ENCODE measurements at regions not wholly inside any gene's neighbourhood (a gene's known extent, or its start where the extent isn't known, plus 50 kb on each side); places are given as distances from the start of the nearest gene placed in this dataset.
A peak's percentile ranks its signal among the peaks of the same experiment; 100 is the strongest.

DNA sequence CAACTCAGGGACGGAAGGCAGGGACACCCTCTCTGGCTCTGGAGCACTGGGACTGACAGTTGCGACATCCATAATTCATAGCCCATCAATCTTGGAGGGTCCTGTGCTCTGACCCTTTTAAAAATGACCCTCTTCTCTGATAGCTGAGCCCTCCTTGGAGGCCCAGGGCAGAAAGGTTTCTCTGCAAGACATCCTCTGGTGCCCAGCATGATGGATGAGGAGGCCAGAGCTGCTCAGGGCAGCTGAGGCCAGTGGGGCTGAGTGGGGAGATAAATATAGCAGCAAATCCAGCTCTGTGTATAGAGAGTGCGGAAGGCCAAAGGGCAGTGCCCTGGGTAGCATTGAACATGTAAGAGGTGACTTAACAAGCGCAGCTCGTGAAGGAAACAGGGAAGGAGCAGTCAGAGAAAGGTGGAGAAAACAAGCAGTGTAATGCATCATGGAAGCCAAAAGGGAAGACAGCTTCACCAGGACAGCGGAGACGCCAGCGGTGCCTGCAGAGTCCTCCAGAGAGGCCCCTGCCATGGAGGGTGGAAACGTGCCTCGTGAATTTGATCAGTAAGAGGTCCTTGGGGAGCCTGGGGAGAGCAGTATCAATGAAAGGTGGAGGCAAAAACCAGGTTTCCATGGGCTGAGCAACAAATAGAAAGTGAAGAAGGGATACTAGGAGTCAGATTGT, 50.4 kb upstream of the FMOD start:
- DNase-seq (ENCODE audit: low spot score) (no peak), ATAC-seq (ENCODE audit: low FRiP score) (peak; percentile 42)
- TF ChIP-seq, protein P1, sequence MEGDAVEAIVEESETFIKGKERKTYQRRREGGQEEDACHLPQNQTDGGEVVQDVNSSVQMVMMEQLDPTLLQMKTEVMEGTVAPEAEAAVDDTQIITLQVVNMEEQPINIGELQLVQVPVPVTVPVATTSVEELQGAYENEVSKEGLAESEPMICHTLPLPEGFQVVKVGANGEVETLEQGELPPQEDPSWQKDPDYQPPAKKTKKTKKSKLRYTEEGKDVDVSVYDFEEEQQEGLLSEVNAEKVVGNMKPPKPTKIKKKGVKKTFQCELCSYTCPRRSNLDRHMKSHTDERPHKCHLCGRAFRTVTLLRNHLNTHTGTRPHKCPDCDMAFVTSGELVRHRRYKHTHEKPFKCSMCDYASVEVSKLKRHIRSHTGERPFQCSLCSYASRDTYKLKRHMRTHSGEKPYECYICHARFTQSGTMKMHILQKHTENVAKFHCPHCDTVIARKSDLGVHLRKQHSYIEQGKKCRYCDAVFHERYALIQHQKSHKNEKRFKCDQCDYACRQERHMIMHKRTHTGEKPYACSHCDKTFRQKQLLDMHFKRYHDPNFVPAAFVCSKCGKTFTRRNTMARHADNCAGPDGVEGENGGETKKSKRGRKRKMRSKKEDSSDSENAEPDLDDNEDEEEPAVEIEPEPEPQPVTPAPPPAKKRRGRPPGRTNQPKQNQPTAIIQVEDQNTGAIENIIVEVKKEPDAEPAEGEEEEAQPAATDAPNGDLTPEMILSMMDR (IDR thresholded peaks at IDR 0.05): no peak

DNA sequence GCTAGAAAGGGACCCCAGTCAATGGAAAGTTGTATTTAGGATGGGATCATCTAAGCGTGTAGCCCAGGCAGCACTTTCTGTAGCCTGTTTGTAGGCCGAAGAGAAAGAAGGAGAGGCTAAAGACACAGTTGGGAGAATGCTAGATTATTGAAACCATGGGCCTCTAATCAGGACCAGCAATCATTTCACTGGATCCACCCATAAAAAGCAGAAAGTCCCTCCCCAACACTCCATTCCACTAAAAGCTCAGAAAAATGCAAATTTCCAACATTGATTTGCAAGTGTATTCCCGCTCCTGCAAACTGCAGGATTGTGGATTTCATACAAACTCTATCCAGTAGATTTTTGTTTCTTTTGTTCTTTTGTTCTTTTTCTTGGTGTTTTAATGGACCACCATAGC, 51.2 kb upstream of the FMOD start:
- no peak for ATAC-seq (ENCODE audit: low FRiP score)
- DNase-seq (ENCODE audit: low spot score): no peak
- TF ChIP-seq, protein P1 (IDR thresholded peaks at IDR 0.05): no peak

DNA sequence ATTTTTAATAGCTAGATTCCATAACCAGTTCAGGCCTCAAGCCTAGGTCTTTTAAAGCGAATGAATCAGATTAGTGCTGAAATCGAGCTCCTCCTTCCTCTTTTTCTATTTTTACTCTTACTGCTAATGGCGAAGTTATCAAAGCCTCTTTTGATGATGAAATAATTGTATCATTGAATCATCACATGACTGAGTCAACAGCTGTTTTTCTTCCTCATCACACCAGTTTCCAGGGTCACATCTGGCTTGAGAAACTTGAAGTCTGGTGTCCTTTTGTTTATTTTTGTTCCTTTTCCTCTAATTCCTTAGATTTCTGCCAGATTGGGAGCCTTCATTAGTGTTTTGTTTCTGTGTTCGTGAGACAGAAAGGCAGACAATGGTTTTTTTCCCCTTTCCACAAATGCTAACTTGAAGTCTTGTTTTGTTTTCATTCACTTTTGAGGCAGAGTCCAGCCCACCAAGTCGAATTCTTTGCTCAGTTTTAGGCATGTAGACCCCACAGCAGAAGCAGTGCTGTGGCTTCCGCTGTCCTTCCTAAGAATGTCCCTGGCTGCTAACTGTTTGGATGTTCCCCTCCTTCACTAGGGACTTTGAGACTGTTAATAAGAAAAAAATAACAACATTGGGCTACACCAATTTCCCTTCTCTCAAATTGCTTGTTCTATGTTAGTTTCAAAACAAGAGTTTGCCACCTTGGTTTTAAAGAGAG, 51.9 kb upstream of the FMOD start:
- DNase-seq (ENCODE audit: low spot score) (no peak), ATAC-seq (ENCODE audit: low FRiP score) (peak; percentile 82)
- TF ChIP-seq, protein P1 (IDR thresholded peaks at IDR 0.05): no peak

DNA sequence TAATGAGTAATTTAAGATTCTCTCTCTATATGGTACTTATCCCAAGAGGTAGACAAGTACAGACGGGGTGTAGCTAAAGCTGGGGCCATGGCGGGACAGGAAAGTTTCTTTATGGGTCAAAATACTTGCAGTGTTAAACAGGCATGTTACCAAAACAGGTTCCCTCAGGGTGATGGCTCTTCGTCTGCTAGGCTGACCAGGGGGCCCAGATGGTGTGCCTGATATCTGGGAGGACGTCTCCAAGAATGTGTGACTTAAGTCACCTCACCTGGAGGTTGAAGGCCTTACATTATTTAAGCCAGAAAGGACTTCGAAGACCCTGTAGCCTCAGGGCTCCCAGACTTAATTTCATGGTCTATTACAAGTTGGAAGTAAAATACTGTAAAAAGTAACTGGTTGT, 52.7 kb upstream of the FMOD start:
- DNase-seq (ENCODE audit: low spot score) (no peak), ATAC-seq (ENCODE audit: low FRiP score) (no peak)
- TF ChIP-seq, protein P1 (IDR thresholded peaks at IDR 0.05): no peak

DNA sequence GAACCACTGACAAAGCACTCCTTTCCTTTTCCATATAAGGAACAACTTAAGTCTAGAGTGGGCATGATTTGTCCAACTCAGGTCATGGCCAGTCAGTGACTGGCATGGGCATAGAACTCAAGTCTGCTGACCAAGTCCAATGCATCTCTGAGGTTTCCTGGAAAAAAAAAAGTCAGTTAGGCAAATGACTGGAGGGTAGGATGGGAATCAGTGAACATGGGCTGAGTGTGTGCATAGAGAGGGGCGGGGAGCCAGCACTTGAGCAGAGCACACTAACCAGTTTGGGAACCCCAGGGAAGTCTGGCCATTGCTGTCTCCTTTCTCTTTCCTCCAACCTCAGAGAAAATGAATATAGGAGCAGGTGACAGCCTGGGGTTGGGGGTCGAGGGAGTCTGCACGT, 53.6 kb upstream of the FMOD start:
- no peak for ATAC-seq (ENCODE audit: low FRiP score)
- TF ChIP-seq, protein P1 (IDR thresholded peaks at IDR 0.05): no peak
- DNase-seq (ENCODE audit: low spot score): no peak

DNA sequence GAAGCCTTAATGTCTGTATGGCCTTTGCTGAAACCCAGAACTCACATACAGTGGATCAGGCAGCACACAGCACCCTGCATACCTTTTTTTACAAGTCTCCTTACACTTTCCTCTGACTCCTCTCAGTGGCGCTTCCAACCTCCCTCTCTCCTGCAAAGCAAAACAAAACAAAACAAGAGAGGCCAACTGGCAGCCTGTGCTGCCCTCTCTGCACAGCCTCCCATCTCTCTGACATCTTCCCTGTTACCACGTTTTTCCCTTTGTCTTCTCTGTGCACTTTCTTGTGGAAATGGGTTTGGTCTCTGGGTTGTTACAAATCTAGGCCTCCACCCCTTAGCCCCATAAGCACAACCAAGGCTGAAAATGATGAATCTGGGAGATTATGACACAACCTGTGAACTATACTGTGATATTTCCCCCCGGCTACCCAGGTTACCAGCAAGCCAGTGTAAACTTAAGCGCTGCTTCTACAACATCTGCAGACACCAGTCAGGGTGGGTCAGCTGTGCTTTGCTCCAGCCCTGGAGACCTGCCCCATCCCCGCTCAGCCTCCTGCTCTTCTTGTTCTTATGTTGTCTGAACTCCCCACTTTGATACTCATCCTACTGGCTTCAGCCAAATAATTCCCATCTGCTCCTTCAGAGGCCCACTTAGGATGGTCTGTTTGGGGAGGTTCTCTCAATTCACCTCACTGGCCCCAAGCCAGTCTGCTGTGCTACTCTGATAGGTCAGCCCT, 54.9 kb upstream of the FMOD start:
- ATAC-seq (ENCODE audit: low FRiP score) (no peak), DNase-seq (ENCODE audit: low spot score) (no peak)
- TF ChIP-seq, protein P1 (IDR thresholded peaks at IDR 0.05): no peak

Measured in omental fat pad (tissue), 3 donors.